22Rv1 (cell line): ENCODE measurements at regions not wholly inside any gene's neighbourhood (a gene's known extent, or its start where the extent isn't known, plus 50 kb on each side); places are given as distances from the start of the nearest gene placed in this dataset.

ENCODE experiments used
- H3K27ac ChIP-seq: fragments of 450-650 bp; 2 replicates; pipeline ENCODE4 v1.5.1; 2017
- ZFX ChIP-seq: fragments of 450-650 bp; IDR thresholded peaks from 2 replicates; pipeline ENCODE4 v1.6.1; 2017; ENCODE audit warnings: antibody characterized with exemption, borderline replicate concordance
- TF ChIP-seq, protein P1 (sequence below): fragments of 450-650 bp; IDR thresholded peaks from 2 replicates; pipeline ENCODE4 v1.5.1; 2017; ENCODE audit warnings: mild to moderate bottlenecking

DNA sequence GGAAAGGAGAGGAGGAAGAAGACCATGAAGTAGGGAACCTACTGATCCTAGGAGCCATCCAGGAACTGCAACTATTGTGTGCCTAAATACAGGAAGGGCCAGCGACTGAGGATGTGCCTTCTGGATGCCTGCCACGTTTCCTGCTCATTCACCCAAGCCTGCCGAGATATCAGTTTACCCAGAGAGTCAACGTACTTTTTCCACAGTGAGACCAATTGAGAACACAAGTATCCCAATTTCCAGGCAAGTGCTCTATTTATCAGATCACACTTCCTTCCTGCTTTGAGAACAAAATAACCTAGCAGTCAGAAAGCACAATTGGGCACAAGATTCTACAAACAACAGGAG is 122.4 kb downstream of the AKAP11 start:
- TF ChIP-seq, protein P1, sequence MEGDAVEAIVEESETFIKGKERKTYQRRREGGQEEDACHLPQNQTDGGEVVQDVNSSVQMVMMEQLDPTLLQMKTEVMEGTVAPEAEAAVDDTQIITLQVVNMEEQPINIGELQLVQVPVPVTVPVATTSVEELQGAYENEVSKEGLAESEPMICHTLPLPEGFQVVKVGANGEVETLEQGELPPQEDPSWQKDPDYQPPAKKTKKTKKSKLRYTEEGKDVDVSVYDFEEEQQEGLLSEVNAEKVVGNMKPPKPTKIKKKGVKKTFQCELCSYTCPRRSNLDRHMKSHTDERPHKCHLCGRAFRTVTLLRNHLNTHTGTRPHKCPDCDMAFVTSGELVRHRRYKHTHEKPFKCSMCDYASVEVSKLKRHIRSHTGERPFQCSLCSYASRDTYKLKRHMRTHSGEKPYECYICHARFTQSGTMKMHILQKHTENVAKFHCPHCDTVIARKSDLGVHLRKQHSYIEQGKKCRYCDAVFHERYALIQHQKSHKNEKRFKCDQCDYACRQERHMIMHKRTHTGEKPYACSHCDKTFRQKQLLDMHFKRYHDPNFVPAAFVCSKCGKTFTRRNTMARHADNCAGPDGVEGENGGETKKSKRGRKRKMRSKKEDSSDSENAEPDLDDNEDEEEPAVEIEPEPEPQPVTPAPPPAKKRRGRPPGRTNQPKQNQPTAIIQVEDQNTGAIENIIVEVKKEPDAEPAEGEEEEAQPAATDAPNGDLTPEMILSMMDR: no peak
- TF ChIP-seq ZFX: no peak
- H3K27ac ChIP-seq: no peak overlapping the region

GRCh38 chr13:42394711-42395085 is 122.7 kb downstream of the AKAP11 start:
- no peak for TF ChIP-seq ZFX
- TF ChIP-seq, protein P1: no peak
- H3K27ac ChIP-seq: no peak overlapping the region

- TF ChIP-seq, protein P1: no peak
- no peak for TF ChIP-seq ZFX
Measured at GRCh38 chr13:42395086-42395821, 123.3 kb downstream of the AKAP11 start.

GRCh38 chr13:42396501-42396900 is 124.5 kb downstream of the AKAP11 start:
- H3K27ac ChIP-seq: no peak overlapping the region

More at GRCh38 chr13:42395086-42395821, 123.3 kb downstream of the AKAP11 start:
- H3K27ac ChIP-seq: no peak overlapping the region

DNA sequence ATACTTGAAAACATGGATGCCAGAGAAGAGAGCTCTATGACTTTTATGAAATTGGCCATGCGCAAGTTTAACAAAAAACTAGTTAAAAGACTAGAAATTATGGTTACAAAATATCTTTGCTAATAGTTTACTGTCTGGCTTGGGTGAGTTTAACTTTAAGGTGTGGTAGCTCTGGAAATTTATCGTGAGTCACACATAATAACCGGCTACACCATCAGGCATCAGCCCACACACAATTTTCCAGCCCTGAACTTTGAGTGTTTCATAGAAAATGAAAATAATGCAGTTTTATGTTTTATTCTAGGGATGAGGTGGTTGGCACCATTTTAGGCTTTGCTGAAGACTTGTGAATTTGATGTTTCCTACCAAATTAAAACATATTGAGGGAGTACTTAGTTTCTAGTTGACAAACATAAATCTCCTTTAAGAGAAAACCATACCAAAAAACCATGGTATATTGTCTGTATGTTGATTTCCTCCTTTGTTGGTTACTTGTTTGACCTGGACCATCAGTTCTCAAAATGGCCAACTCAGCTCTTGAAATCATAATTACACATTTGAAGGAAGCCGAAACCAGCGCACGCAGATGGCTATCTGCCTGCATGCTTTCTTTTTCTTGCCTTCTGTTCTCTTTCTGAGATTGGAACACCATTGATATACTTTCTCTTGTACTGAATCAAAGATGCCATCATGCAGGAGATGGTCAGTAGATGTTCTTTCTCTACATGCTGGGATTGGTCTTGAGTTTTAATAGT is 125.1 kb downstream of the AKAP11 start:
- TF ChIP-seq, protein P1: no peak
- no peak overlapping the region for H3K27ac ChIP-seq

More at GRCh38 chr13:42396501-42396900, 124.5 kb downstream of the AKAP11 start:
- TF ChIP-seq ZFX: no peak
- TF ChIP-seq, protein P1: no peak

- TF ChIP-seq, protein P1: no peak
- no peak for TF ChIP-seq ZFX
Measured at GRCh38 chr13:42398533-42398932, 126.6 kb downstream of the AKAP11 start.

More at GRCh38 chr13:42398533-42398932, 126.6 kb downstream of the AKAP11 start:
- no peak overlapping the region for H3K27ac ChIP-seq
